Osteoblast (primary cell): ENCODE measurements at regions not wholly inside any gene's neighbourhood (a gene's known extent, or its start where the extent isn't known, plus 50 kb on each side); places are given as distances from the start of the nearest gene placed in this dataset.

ENCODE experiments used
- DNase-seq: peaks from one replicate; pipeline ENCODE4 v3.0.0; 2011; ENCODE audit warnings: low spot score, mixed read lengths; ENCODE audit not compliant: insufficient read length; ENCODE audit errors: missing footprints
- H2AFZ ChIP-seq: 2 replicates; pipeline ENCODE4 v1.6.0; 2011; ENCODE audit warnings: mild to moderate bottlenecking, low read length
- H3K27ac ChIP-seq: 2 replicates; pipeline ENCODE4 v1.5.1; 2011; ENCODE audit warnings: mild to moderate bottlenecking, low read depth, low read length, moderate library complexity
- H3K27me3 ChIP-seq: 2 replicates; pipeline ENCODE4 v1.6.0; 2012; ENCODE audit warnings: mild to moderate bottlenecking, control low read depth, inconsistent platforms, low read length, moderate library complexity; ENCODE audit not compliant: insufficient read depth
- H3K36me3 ChIP-seq: 2 replicates; pipeline ENCODE4 v1.5.1; 2011; ENCODE audit warnings: mild to moderate bottlenecking, low read length, control low read depth, moderate library complexity; ENCODE audit not compliant: insufficient read depth
- H3K4me1 ChIP-seq: 2 replicates; pipeline ENCODE4 v1.5.1; 2011; ENCODE audit warnings: mild to moderate bottlenecking, low read length, control low read depth, moderate library complexity; ENCODE audit not compliant: insufficient read depth
- H3K4me2 ChIP-seq: 2 replicates; pipeline ENCODE4 v1.6.0; 2011; ENCODE audit warnings: mild to moderate bottlenecking, low read length; ENCODE audit not compliant: insufficient read depth
- H3K4me3 ChIP-seq: fragments of 200-600 bp; sonication (generic); 3 replicates; pipeline ENCODE4 v1.5.1; 2012; ENCODE audit warnings: mild to moderate bottlenecking, low read length, inconsistent platforms; ENCODE audit not compliant: insufficient read depth
- H3K79me2 ChIP-seq: 2 replicates; pipeline ENCODE4 v1.6.0; 2012; ENCODE audit warnings: mild to moderate bottlenecking, low read length, control low read depth, inconsistent platforms; ENCODE audit not compliant: insufficient read depth
- H3K9me3 ChIP-seq: 2 replicates; pipeline ENCODE4 v1.5.1; 2011; ENCODE audit warnings: low read depth, low read length, control low read depth
- H4K20me1 ChIP-seq: 2 replicates; pipeline ENCODE4 v1.6.0; 2012; ENCODE audit warnings: mild to moderate bottlenecking, low read length, control low read depth; ENCODE audit not compliant: insufficient read depth
- TF ChIP-seq, protein P1 (sequence below): IDR thresholded peaks from 2 replicates; pipeline ENCODE4 v1.5.1; 2011; ENCODE audit warnings: mild to moderate bottlenecking, low read depth, low read length, moderate library complexity; ENCODE audit errors: extremely low read depth

DNA sequence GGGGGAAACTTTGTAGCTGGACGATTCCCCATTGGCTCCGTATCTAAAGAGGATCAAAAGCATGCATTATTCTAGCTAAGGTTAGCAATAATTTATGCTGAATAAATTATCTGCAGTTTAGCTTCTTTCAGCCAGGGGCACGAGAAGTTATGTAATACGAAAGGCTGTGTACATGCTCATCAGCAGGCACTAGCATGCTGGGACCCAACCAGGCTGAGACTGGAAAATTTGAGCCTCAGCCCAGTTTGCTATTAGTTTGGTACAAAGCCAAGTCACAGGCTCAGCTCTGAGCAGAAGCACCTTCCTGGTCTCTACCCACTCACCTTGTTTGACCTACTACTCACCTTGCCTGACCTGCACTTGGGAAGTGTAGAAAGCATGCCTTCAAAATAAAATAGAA, 328.1 kb upstream of the ARID1B start:
- no peak overlapping the region for H3K4me2 ChIP-seq
- no peaks in the 10 kb centered on the region for H3K27me3 ChIP-seq
- no peak overlapping the region for H3K4me3 ChIP-seq
- TF ChIP-seq, protein P1, sequence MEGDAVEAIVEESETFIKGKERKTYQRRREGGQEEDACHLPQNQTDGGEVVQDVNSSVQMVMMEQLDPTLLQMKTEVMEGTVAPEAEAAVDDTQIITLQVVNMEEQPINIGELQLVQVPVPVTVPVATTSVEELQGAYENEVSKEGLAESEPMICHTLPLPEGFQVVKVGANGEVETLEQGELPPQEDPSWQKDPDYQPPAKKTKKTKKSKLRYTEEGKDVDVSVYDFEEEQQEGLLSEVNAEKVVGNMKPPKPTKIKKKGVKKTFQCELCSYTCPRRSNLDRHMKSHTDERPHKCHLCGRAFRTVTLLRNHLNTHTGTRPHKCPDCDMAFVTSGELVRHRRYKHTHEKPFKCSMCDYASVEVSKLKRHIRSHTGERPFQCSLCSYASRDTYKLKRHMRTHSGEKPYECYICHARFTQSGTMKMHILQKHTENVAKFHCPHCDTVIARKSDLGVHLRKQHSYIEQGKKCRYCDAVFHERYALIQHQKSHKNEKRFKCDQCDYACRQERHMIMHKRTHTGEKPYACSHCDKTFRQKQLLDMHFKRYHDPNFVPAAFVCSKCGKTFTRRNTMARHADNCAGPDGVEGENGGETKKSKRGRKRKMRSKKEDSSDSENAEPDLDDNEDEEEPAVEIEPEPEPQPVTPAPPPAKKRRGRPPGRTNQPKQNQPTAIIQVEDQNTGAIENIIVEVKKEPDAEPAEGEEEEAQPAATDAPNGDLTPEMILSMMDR: no peak
- H2AFZ ChIP-seq: no peak overlapping the region
- no peaks in the 10 kb centered on the region for H3K4me1 ChIP-seq
- no peaks in the 10 kb centered on the region for H4K20me1 ChIP-seq
- no peak for DNase-seq
- H3K36me3 ChIP-seq: no peaks in the 10 kb centered on the region
- no peaks in the 10 kb centered on the region for H3K9me3 ChIP-seq
- H3K27ac ChIP-seq: no peak overlapping the region
- H3K79me2 ChIP-seq: no peaks in the 10 kb centered on the region

DNA sequence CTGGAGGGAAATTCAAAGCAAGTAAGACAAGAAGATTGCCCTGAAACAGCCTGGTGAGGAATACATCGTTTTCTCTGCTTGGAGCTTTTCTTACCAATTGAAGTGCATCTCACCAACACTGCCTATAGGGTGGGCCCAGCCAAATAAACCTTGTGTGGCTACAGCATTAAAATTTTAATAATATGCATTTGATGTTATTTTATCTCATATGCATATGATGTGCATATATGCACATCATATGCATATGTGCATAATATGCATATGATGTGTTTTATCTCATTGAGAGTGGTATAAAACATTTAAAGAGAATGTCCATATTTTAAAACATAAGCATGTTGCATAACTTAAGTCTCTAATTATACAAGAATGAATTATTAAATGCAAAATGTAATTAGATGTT, 328.6 kb upstream of the ARID1B start:
- DNase-seq: no peak
- Histone ChIP-seq H3K36me3 (no peaks in the 10 kb centered on the region), H3K27ac (no peak overlapping the region), H3K4me3 (no peak overlapping the region), H2AFZ (no peak overlapping the region), H3K79me2 (no peaks in the 10 kb centered on the region), H4K20me1 (no peaks in the 10 kb centered on the region), H3K4me1 (no peaks in the 10 kb centered on the region), H3K27me3 (no peaks in the 10 kb centered on the region), H3K4me2 (no peak overlapping the region), H3K9me3 (no peaks in the 10 kb centered on the region)
- TF ChIP-seq, protein P1: no peak

DNA sequence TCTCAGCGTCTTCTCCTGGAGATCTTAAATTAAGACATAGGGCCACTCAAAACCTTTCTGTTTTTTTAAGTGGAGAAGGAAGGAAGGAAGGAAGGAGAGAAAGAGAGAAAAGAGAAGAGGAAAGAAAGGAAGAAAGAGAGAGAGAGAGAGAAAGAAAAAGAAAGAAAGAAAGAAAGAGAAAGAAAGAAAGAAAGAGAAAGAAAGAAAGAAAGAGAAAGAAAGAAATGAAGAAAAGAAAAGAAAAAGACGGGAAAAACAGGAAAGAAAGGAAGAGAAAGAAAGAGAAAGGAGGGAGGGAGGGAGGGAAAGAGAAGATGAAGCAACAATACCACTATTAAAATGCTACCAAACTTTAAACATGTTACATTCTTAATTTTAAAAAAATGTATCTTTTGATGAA, 336.5 kb upstream of the ARID1B start:
- H4K20me1 ChIP-seq: no peaks in the 10 kb centered on the region
- DNase-seq: no peak
- TF ChIP-seq, protein P1: no peak
- H3K36me3 ChIP-seq: no peaks in the 10 kb centered on the region
- no peaks in the 10 kb centered on the region for H3K27me3 ChIP-seq
- no peak overlapping the region for H3K4me3 ChIP-seq
- H3K79me2 ChIP-seq: no peaks in the 10 kb centered on the region
- no peak overlapping the region for H3K4me2 ChIP-seq
- no peak overlapping the region for H2AFZ ChIP-seq
- no peak overlapping the region for H3K27ac ChIP-seq
- H3K9me3 ChIP-seq: no peaks in the 10 kb centered on the region
- no peaks in the 10 kb centered on the region for H3K4me1 ChIP-seq

DNA sequence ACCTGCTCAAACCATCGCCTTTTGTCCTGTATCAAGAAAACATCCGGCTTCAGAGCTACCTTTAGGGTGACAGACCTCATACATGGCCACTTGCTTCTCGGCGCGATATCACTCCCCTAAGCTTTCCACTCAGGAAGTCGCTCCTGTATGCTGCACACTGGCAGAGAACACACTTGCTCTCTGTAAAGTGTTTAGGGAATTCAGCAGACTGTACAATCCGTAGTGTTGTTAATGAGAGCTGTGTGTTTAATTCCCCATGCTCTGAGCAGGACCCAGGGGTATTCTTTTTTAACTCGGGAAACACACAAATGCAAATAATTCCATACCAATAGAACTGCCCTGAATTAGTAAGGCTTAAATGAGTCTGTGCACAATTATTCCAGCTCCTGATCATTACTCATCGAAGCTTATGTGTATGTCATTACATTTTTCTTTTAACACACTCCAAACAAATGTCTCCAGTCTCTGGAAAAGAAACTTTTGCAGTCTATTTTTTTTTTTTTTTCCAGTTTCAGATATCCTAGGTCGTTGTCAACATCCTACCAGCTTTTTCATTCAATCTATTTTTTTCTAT, 338.7 kb upstream of the ARID1B start:
- H3K36me3 ChIP-seq: no peaks in the 10 kb centered on the region
- H3K27ac ChIP-seq: no peak overlapping the region
- TF ChIP-seq, protein P1: no peak
- H3K9me3 ChIP-seq: no peaks in the 10 kb centered on the region
- no peaks in the 10 kb centered on the region for H3K27me3 ChIP-seq
- H3K4me2 ChIP-seq: peak overlapping the region; percentile 32
- no peak overlapping the region for H3K4me3 ChIP-seq
- no peaks in the 10 kb centered on the region for H3K79me2 ChIP-seq
- no peak for DNase-seq
- H2AFZ ChIP-seq: peak overlapping the region; percentile 42
- no peaks in the 10 kb centered on the region for H3K4me1 ChIP-seq
- H4K20me1 ChIP-seq: no peaks in the 10 kb centered on the region
